NCI-H69 (cell line): ENCODE measurements at regions not wholly inside any gene's neighbourhood (a gene's known extent, or its start where the extent isn't known, plus 50 kb on each side); places are given as distances from the start of the nearest gene placed in this dataset.
"Not testable (repeated sequence)": the region's sequence is repeated elsewhere in the genome, so short reads cannot be mapped to it uniquely, and the experiment has no call there.

Experiments
- DNase-seq: peaks from one replicate; lab custom pipeline; 2025; lab: John Stamatoyannopoulos, UW

DNA sequence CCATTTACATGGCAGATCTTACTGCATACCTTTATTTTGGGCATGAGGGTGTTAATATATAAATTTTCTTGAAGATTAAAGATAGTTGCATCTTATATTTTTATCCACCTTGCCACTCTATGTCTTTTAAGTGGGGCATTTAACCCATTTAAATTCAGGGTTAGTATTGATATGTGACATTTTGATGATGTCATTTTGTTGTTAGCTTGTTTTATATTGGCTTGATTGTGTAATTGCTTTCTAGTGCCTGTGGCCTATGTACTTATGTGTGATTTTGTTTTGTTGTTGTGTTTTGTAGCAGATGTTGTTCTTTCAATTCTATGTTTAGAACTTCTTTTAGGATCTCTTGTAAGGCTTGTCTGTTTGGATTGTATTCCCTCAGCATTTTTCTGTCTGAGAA is 939.9 kb upstream of the CDH9 start:
- no peak for DNase-seq

DNA sequence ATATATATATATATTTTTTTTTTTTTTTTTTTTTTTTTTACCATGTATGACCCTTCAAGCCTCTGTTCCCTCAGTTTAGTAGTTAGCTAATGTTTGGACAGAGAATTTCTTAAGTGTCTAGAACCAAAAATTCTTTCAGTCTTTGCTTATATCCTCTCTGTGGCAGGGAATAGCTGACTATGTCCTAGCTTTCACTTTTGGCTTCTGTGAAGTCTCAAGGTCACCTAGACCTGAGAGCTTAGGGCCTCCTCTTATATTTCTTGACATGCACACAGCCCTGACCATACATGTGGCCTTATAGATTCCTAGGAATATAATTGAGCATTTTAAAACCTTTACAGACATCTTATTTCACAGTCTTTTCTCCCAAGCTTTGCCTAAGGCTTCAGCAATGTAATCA is 930.8 kb upstream of the CDH9 start:
- no peak for DNase-seq

GRCh38 chr5:27963050-27963783 is 924.8 kb upstream of the CDH9 start:
- no peak for DNase-seq

DNA sequence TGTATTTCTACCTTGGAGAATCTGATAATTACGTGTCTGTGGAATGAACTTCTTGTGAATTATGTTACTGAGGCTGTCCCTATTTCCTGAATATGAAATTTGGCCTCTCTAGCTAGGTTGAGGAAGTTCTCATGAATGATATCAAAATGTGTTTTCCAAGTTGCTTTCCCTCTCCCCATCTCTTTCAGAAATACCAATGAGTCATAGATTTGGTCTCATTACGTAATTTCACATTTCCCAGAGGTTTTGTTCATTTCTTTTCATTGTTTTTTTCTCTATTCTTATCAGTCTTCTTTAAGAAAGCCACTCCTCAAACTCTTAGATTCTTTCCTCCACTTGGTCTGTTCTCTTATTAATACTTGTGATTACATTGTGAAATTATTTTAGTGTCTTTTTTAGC is 923.8 kb upstream of the CDH9 start:
- DNase-seq: no peak

DNA sequence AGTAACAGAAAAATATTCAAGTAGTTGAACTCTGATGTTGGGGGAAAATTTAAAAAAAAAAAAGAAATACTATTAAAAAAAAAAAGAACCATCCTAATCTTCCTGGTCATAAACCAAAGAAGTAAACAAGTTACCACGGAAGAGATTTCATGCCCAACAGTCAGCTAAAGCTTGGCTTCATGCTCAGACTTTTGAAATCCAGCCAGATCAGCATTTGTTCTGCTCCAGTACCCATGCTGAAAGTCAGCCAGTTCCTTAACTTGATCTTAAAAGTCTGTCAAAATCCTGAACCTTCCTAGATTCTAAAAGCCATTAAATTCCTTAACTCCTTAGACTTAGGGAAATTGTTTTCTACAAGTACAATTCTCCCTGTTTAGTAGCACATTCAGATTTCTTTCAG is 908.7 kb upstream of the CDH9 start:
- no peak for DNase-seq

GRCh38 chr5:27944471-27944870 is 906.1 kb upstream of the CDH9 start:
- no peak for DNase-seq

GRCh38 chr5:27938989-27939388 is 900.6 kb upstream of the CDH9 start:
- DNase-seq: no peak

DNA sequence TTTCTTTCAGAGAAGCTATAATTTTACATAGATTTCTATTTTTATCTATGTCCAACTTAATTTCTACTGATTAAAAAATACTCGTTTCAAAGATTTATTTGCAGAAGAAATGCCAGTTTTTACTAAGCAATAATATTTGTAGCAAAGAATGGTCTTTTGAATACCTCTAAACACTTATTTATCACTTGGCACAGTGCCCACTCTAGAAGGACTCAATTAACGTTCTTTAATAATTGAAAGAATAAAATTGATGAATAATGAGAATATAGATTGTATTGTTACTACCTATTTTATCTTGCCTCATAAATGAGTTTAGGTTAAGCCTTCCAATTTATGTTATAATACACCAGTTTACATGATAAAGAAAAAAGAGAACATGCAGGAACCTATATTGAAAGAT is 889.7 kb upstream of the CDH9 start:
- no peak for DNase-seq

DNA sequence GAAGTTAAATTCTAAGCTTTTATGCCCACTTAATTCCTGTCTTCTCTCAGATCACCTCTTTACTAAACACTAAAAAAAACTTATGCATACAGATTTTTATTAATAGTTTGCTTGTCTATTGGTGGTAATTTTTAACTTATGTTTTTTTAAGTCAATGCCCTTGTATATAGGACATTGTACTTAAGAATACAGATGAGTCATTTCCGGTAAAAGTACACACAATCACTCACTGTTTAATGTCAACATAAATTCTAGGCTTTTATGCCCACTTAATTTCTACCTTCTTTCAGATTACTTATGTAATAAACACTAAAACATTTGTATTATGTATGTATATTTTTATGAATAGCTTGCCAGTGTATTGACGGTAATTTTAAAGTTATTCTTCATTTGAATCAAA is 872.8 kb upstream of the CDH9 start:
- DNase-seq: peak; percentile 12

DNA sequence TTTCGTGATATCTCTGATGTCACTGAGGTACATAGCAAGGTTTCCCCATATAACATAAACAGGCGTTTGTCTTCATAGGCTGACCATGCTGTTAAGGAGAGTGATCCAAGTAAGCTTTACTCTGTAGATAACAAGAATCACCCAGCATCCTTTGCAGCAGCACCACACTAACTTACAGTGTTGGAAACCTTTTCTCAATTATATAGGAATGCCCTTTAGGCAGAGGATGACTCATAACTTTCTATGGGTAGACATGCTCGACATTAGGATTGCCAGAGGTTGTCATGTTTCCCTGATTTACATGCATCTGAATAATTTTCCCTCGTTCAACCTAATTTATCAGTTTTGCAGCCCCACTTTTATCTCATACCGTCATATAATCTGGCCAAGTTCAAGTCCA is 870.0 kb upstream of the CDH9 start:
- no peak for DNase-seq

GRCh38 chr5:27906931-27907601 is 868.7 kb upstream of the CDH9 start:
- no peak for DNase-seq

- no peak for DNase-seq
These were observed 868.1 kb upstream of the CDH9 start for GRCh38 chr5:27906481-27906880.

GRCh38 chr5:27900761-27901160 is 862.4 kb upstream of the CDH9 start:
- no peak for DNase-seq

GRCh38 chr5:27876071-27876470 is 837.7 kb upstream of the CDH9 start:
- no peak for DNase-seq

- no peak for DNase-seq
These were observed 836.8 kb upstream of the CDH9 start for GRCh38 chr5:27875148-27875547.

GRCh38 chr5:27868292-27868691 is 829.9 kb upstream of the CDH9 start:
- no peak for DNase-seq

- DNase-seq: no peak
These were observed 817.1 kb upstream of the CDH9 start for GRCh38 chr5:27855491-27855890.

GRCh38 chr5:27854243-27854852 is 816.0 kb upstream of the CDH9 start:
- DNase-seq: no peak

DNA sequence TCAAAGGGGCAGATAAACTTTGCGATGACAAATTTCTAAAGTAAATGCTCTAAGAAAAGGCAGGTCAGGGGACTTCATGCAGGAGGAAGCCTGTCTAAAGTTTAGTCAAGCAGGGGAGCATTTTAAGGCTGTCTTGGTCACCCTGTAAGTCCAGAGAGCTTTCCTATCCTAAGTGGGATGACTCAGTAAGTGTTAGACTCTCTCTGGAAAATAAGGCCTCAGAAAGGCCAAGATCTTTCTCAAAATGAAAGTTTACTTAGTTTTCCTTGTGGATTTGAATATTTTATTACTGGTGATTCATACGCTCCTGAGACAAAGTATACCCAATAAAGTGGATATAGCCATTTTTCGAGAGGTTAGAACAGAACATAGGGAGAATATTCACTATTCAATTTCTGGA is 806.9 kb upstream of the CDH9 start:
- DNase-seq: no peak

DNA sequence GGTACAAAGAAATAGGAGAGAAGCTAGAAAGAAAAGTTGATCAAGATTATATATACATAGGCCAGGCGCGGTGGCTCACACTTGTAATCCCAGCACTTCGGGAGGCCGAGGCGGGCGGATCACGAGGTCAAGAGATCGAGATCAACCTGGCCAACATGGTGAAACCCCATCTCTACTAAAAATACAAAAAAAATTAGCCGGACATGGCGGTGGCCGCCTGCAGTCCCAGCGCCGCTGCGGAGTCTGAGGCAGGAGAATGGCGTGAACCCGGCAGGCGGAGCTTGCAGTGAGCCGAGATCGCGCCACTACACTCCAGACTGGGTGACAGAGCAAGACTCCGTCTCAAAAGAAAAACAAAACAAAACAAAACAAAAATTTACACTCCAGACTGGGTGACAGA is 798.3 kb upstream of the CDH9 start:
- not testable (repeated sequence) for DNase-seq

GRCh38 chr5:27832886-27833285 is 794.5 kb upstream of the CDH9 start:
- no peak for DNase-seq

DNA sequence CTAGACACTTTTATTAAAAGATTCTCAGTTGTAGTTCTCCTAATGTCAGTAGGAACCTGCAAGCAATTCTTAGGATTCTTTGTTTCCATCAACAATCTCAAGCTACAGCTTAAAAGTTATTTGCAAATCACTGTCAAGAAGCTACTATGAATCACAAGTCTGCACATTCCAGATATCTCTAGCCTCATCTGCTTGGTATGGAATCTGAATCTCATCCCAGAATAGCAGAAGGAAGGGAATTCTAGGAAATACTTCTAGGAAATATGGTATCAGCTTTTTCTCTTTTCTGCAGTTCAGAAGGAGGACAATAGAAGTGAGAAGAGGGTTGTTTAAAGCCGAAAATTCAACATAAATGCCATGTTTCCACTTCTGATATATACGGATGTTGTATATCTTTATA is 792.2 kb upstream of the CDH9 start:
- no peak for DNase-seq

GRCh38 chr5:27821681-27822080 is 783.3 kb upstream of the CDH9 start:
- DNase-seq: no peak

GRCh38 chr5:27818888-27819287 is 780.5 kb upstream of the CDH9 start:
- no peak for DNase-seq
